ENCODE measurements at regions not wholly inside any gene's neighbourhood (a gene's known extent, or its start where the extent isn't known, plus 50 kb on each side); places are given as distances from the start of the nearest gene placed in this dataset.
A peak's percentile ranks its signal among the peaks of the same experiment; 100 is the strongest.
"Not testable (repeated sequence)": the region's sequence is repeated elsewhere in the genome, so short reads cannot be mapped to it uniquely, and the experiment has no call there.

GRCh38 chr3:181596126-181596525 is 115.6 kb upstream of the SOX2 start:
- no peaks in the 10 kb centered on the region for H3K27me3 ChIP-seq (replicated peaks; ENCODE audit: insufficient read depth, low read depth, low read length, poor library complexity)
- no peak overlapping the region for H3K4me3 ChIP-seq (ENCODE audit: low read depth, low read length, poor library complexity, severe bottlenecking)
- BruUV-seq (replicated peaks), result no TSS peak
- intact Hi-C loops (cut with micrococcal nuclease; ENCODE audit: unreplicated experiment), result no loop called here
- H3K4me1 ChIP-seq (ENCODE audit: insufficient read depth, low read length, poor library complexity, severe bottlenecking), result no peaks in the 10 kb centered on the region
- no peaks in the 10 kb centered on the region for H3K36me3 ChIP-seq (ENCODE audit: insufficient read depth, low read length, poor library complexity, severe bottlenecking)
- no peaks in the 10 kb centered on the region for H3K9me3 ChIP-seq (ENCODE audit: low read depth, low read length, poor library complexity, severe bottlenecking)
- ChIA-PET POLR2A (ENCODE audit: low non-redundant PET) (no interaction called here), CTCF (no interaction called here)
- H3K27ac ChIP-seq (ENCODE audit: low read depth, low read length, poor library complexity, severe bottlenecking), result no peak overlapping the region
- DNase-seq (ENCODE audit: low spot score), result no peak
- TF ChIP-seq EZH2 (IDR thresholded peaks at IDR 0.05; ENCODE audit: borderline replicate concordance, low read depth, low read length, poor library complexity, severe bottlenecking) (no peak), CTCF (conservative IDR thresholded peaks at IDR 0.05; ENCODE audit: low read depth, low read length) (no peak)

- H3K4me1 ChIP-seq (ENCODE audit: insufficient read depth, low read length, poor library complexity, severe bottlenecking); H3K27ac ChIP-seq (ENCODE audit: low read depth, low read length, poor library complexity, severe bottlenecking); H3K9me3 ChIP-seq (ENCODE audit: low read depth, low read length, poor library complexity, severe bottlenecking); H3K27me3 ChIP-seq (replicated peaks; ENCODE audit: insufficient read depth, low read depth, low read length, poor library complexity); DNase-seq (ENCODE audit: low spot score); intact Hi-C loops (cut with micrococcal nuclease; ENCODE audit: unreplicated experiment); BruUV-seq (replicated peaks); CTCF ChIA-PET; H3K36me3 ChIP-seq (ENCODE audit: insufficient read depth, low read length, poor library complexity, severe bottlenecking); H3K4me3 ChIP-seq (ENCODE audit: low read depth, low read length, poor library complexity, severe bottlenecking); POLR2A ChIA-PET (ENCODE audit: low non-redundant PET): not testable (repeated sequence)
Observed at GRCh38 chr3:181590939-181591338, 120.8 kb upstream of the SOX2 start.

- Histone ChIP-seq H3K4me1 (ENCODE audit: insufficient read depth, low read length, poor library complexity, severe bottlenecking) (no peaks in the 10 kb centered on the region), H3K4me3 (ENCODE audit: low read depth, low read length, poor library complexity, severe bottlenecking) (no peak overlapping the region), H3K9me3 (ENCODE audit: low read depth, low read length, poor library complexity, severe bottlenecking) (no peaks in the 10 kb centered on the region), H3K27me3 (replicated peaks; ENCODE audit: insufficient read depth, low read depth, low read length, poor library complexity) (no peaks in the 10 kb centered on the region), H3K36me3 (ENCODE audit: insufficient read depth, low read length, poor library complexity, severe bottlenecking) (no peaks in the 10 kb centered on the region), H3K27ac (ENCODE audit: low read depth, low read length, poor library complexity, severe bottlenecking) (no peak overlapping the region)
- DNase-seq (ENCODE audit: low spot score), result no peak
- intact Hi-C loops (cut with micrococcal nuclease; ENCODE audit: unreplicated experiment), result no loop called here
- CTCF ChIA-PET, result no interaction called here
- BruUV-seq (replicated peaks), result no TSS peak
- TF ChIP-seq EZH2 (IDR thresholded peaks at IDR 0.05; ENCODE audit: borderline replicate concordance, low read depth, low read length, poor library complexity, severe bottlenecking), result no peak
- no peak for TF ChIP-seq CTCF (conservative IDR thresholded peaks at IDR 0.05; ENCODE audit: low read depth, low read length)
- POLR2A ChIA-PET (ENCODE audit: low non-redundant PET), result no interaction called here
Observed at GRCh38 chr3:181582619-181583018, 129.1 kb upstream of the SOX2 start.

- Histone ChIP-seq H3K27me3 (replicated peaks; ENCODE audit: insufficient read depth, low read depth, low read length, poor library complexity) (no peaks in the 10 kb centered on the region), H3K4me3 (ENCODE audit: low read depth, low read length, poor library complexity, severe bottlenecking) (no peak overlapping the region), H3K4me1 (ENCODE audit: insufficient read depth, low read length, poor library complexity, severe bottlenecking) (no peaks in the 10 kb centered on the region), H3K9me3 (ENCODE audit: low read depth, low read length, poor library complexity, severe bottlenecking) (no peaks in the 10 kb centered on the region), H3K36me3 (ENCODE audit: insufficient read depth, low read length, poor library complexity, severe bottlenecking) (no peaks in the 10 kb centered on the region), H3K27ac (ENCODE audit: low read depth, low read length, poor library complexity, severe bottlenecking) (no peak overlapping the region)
- TF ChIP-seq CTCF (conservative IDR thresholded peaks at IDR 0.05; ENCODE audit: low read depth, low read length) (no peak), EZH2 (IDR thresholded peaks at IDR 0.05; ENCODE audit: borderline replicate concordance, low read depth, low read length, poor library complexity, severe bottlenecking) (no peak)
- peak; percentile 2 for DNase-seq (ENCODE audit: low spot score)
- intact Hi-C loops (cut with micrococcal nuclease; ENCODE audit: unreplicated experiment), result no loop called here
- CTCF ChIA-PET, result no interaction called here
- BruUV-seq (replicated peaks), result no TSS peak
- POLR2A ChIA-PET (ENCODE audit: low non-redundant PET), result no interaction called here
Observed at GRCh38 chr3:181581656-181582055, 130.1 kb upstream of the SOX2 start.

Measured in A673 (cell line).